Cardiac muscle cell (in vitro differentiated cells and primary cell): ENCODE measurements at regions not wholly inside any gene's neighbourhood (a gene's known extent, or its start where the extent isn't known, plus 50 kb on each side); places are given as distances from the start of the nearest gene placed in this dataset.
A peak's percentile ranks its signal among the peaks of the same experiment; 100 is the strongest.

ENCODE experiments used
- DNase-seq, 2 donors: peaks; one replicate each; pipeline versions ENCODE4 v3.0.0 to v3.0.0-alpha.2; 2010 to 2017; ENCODE audit warnings: low read depth in 1 of 2, low spot score in 1 of 2
- H3K27ac ChIP-seq: fragments of 200-600 bp; sonication (generic); 2 replicates; pipeline ENCODE4 v1.5.1; 2016
- H3K27me3 ChIP-seq: fragments of 200-600 bp; sonication (generic); 2 replicates; pipeline ENCODE4 v1.6.0; 2016; ENCODE audit warnings: control low read depth
- H3K36me3 ChIP-seq: fragments of 200-600 bp; sonication (generic); 2 replicates; pipeline ENCODE4 v1.5.1; 2016; ENCODE audit warnings: control low read depth
- H3K4me1 ChIP-seq: fragments of 200-600 bp; sonication (generic); 2 replicates; pipeline ENCODE4 v1.8.1; 2017; ENCODE audit warnings: low read depth, mild to moderate bottlenecking, mixed run types
- H3K4me3 ChIP-seq: fragments of 200-600 bp; sonication (generic); 2 replicates; pipeline ENCODE4 v1.5.1; 2016; ENCODE audit warnings: mild to moderate bottlenecking
- H3K9me3 ChIP-seq: fragments of 200-600 bp; sonication (generic); 2 replicates; pipeline ENCODE4 v1.5.1; 2017; ENCODE audit warnings: low read depth, mild to moderate bottlenecking, control low read depth
- TF ChIP-seq, protein P1 (sequence below): IDR thresholded peaks from 2 replicates; pipeline ENCODE4 v1.5.1; 2012; ENCODE audit warnings: low read depth, mild to moderate bottlenecking, low read length

GRCh38 chr4:94112644-94113043 lies 95.0 kb upstream of the SMARCAD1 start:
- DNase-seq = no peak
- Histone ChIP-seq H3K4me1 (no peaks in the 10 kb centered on the region), H3K4me3 (no peak overlapping the region), H3K27me3 (no peaks in the 10 kb centered on the region), H3K9me3 (no peaks in the 10 kb centered on the region), H3K27ac (no peak overlapping the region), H3K36me3 (no peaks in the 10 kb centered on the region)
- TF ChIP-seq, protein P1, sequence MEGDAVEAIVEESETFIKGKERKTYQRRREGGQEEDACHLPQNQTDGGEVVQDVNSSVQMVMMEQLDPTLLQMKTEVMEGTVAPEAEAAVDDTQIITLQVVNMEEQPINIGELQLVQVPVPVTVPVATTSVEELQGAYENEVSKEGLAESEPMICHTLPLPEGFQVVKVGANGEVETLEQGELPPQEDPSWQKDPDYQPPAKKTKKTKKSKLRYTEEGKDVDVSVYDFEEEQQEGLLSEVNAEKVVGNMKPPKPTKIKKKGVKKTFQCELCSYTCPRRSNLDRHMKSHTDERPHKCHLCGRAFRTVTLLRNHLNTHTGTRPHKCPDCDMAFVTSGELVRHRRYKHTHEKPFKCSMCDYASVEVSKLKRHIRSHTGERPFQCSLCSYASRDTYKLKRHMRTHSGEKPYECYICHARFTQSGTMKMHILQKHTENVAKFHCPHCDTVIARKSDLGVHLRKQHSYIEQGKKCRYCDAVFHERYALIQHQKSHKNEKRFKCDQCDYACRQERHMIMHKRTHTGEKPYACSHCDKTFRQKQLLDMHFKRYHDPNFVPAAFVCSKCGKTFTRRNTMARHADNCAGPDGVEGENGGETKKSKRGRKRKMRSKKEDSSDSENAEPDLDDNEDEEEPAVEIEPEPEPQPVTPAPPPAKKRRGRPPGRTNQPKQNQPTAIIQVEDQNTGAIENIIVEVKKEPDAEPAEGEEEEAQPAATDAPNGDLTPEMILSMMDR = no peak

DNA sequence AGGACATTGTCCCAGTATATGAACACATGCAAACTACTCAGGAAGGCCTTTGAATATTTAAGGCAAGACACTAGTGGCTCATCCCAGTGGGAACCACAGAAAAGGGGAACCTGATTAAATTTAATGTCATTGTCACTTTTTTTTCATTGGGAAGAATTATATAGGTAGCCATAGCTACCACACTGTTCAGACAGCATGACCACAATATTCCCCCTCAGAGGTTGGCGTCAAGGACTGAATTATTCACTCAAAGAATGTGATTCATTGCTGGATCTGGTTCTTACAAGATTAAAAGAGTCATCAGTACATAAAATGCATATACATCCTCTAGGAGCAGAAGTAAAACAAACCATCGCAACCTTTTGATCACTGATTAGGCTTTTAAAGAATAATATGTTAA lies 92.0 kb upstream of the SMARCAD1 start:
- no peak overlapping the region for H3K4me3 ChIP-seq
- H3K27ac ChIP-seq = no peak overlapping the region
- H3K27me3 ChIP-seq = no peaks in the 10 kb centered on the region

GRCh38 chr4:94116842-94117241 lies 90.8 kb upstream of the SMARCAD1 start:
- Histone ChIP-seq H3K27ac (no peak overlapping the region), H3K27me3 (no peaks in the 10 kb centered on the region), H3K4me3 (no peak overlapping the region), H3K36me3 (no peaks in the 10 kb centered on the region), H3K4me1 (no peaks in the 10 kb centered on the region), H3K9me3 (no peaks in the 10 kb centered on the region)
- TF ChIP-seq, protein P1 = no peak
- no peak for DNase-seq

More for the DNA sequence above, 92.0 kb upstream of the SMARCAD1 start:
- TF ChIP-seq, protein P1 = no peak
- no peaks in the 10 kb centered on the region for H3K9me3 ChIP-seq
- H3K4me1 ChIP-seq = no peaks in the 10 kb centered on the region
- DNase-seq = no peak
- H3K36me3 ChIP-seq = no peaks in the 10 kb centered on the region

DNA sequence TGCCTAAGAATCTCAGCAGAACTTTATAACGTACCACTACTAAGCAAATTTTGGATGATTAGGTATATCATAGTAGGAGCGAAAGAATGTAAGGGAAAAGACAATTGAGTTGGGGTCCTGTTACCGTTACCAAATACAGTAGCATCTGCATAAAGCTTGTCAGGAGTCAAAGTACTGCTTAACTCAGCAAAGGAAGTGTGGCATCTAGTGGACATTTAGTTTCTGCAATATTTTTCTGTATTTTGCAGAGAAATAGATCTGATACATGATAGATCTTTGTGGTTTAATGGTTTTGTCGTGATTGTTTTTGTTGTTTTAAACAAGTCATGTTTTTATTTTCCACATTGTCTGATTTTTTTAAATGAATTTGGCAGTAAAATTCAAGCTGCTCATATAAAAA lies 81.0 kb upstream of the SMARCAD1 start:
- H3K36me3 ChIP-seq = no peaks in the 10 kb centered on the region
- H3K27ac ChIP-seq = no peak overlapping the region
- H3K4me1 ChIP-seq = no peaks in the 10 kb centered on the region
- no peaks in the 10 kb centered on the region for H3K27me3 ChIP-seq
- no peaks in the 10 kb centered on the region for H3K9me3 ChIP-seq
- DNase-seq = peak in 1 of 2 donors; percentile 27
- TF ChIP-seq, protein P1 = no peak
- H3K4me3 ChIP-seq = no peak overlapping the region

DNA sequence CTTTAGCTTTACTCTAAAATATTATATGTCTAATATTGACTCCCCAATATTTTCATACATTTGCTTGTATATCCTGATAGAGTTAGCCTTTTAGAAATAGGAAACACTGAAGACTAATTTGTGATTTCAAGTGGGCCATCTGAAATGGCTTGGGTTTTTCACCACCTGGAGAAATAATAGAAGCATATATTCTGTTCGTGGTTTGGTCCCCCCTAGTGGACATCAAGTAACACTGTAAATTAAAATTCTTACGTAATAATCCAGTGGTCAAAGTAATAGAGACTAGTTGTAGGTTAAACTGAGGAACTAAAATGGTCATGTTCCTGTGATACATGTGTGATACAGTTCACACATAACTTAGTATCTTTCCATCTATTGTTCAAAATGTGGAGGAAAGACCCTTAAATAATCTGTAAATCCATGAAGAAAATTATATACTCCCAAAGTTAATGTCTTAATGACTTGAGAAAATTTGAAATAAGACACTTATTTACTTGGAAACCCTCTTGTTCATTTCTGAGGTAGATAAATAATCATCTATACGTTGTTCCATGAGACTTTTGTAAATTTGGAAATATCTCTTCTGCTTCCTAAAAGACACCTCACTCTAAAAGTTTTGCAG lies 79.8 kb upstream of the SMARCAD1 start:
- DNase-seq = peak; percentile 46 to 54
- no peaks in the 10 kb centered on the region for H3K4me1 ChIP-seq
- no peaks in the 10 kb centered on the region for H3K36me3 ChIP-seq
- H3K27me3 ChIP-seq = no peaks in the 10 kb centered on the region
- no peaks in the 10 kb centered on the region for H3K9me3 ChIP-seq
- TF ChIP-seq, protein P1 = peak; percentile 59
- no peak overlapping the region for H3K4me3 ChIP-seq
- H3K27ac ChIP-seq = no peak overlapping the region
